Testis (tissue), 2 donors: ENCODE measurements at regions not wholly inside any gene's neighbourhood (a gene's known extent, or its start where the extent isn't known, plus 50 kb on each side); places are given as distances from the start of the nearest gene placed in this dataset.

ENCODE experiments used
- CTCF ChIP-seq, 3 experiments: fragments of 450-650 bp in 2 of 3; fragments of 200-600 bp in 1 of 3; sonication (generic) in 1 of 3; IDR thresholded peaks; one replicate each; pipeline ENCODE4 v1.5.1; 2016 to 2019; ENCODE audit warnings: antibody characterized with exemption in 3 of 3, mild to moderate bottlenecking in 2 of 3, moderate library complexity in 1 of 3
- POLR2A ChIP-seq: fragments of 450-650 bp; IDR thresholded peaks from one replicate; pipeline ENCODE4 v1.6.1; 2017; ENCODE audit warnings: antibody characterized with exemption, mild to moderate bottlenecking, moderate library complexity

GRCh38 chr13:74406420-74406819 lies 272.2 kb upstream of the KLF12 start:
- TF ChIP-seq CTCF (IDR thresholded peaks at IDR 0.05) = no peak
- TF ChIP-seq POLR2A = no peak
